SK-N-SH (cell line): ENCODE measurements at regions not wholly inside any gene's neighbourhood (a gene's known extent, or its start where the extent isn't known, plus 50 kb on each side); places are given as distances from the start of the nearest gene placed in this dataset.

ENCODE experiments used
- CTCF ChIA-PET: fragments of 300-600, 350-600 bp; formaldehyde crosslinking; extraction: SDS; loops from one replicate; lab custom pipeline; 2021; lab: Yijun Ruan, JAX
- POLR2A ChIA-PET: fragments of 350-600 bp; sonication (Branson Sonifier 250); formaldehyde crosslinking; extraction: SDS; loops from one replicate; lab custom pipeline; 2020; ENCODE audit warnings: antibody characterized with exemption, inconsistent platforms; lab: Yijun Ruan, JAX
- DNase-seq: peaks from one replicate; pipeline ENCODE4 v3.0.0; 2012
- H2AFZ ChIP-seq: fragments of 200-600 bp; sonication (generic); 2 replicates; pipeline ENCODE4 v1.8.1; 2016; ENCODE audit warnings: antibody characterized with exemption, mild to moderate bottlenecking, low read depth
- H3F3A ChIP-seq: fragments of 200-600 bp; sonication (generic); replicated peaks from 2 replicates; pipeline ENCODE3; 2016; ENCODE audit warnings: antibody characterized with exemption, mild to moderate bottlenecking; ENCODE audit not compliant: insufficient read depth
- H3K27ac ChIP-seq, 2 experiments: fragments of 200-500 bp in 1 of 2; fragments of 200-600 bp in 1 of 2; sonication (Bioruptor generic) in 1 of 2; sonication (generic), shearing (Covaris generic) in 1 of 2; 2 replicates each; pipeline versions ENCODE4 v1.5.1 to v1.6.1; 2014 to 2016; ENCODE audit warnings: low read depth in 2 of 2, inconsistent platforms in 1 of 2, low read length in 1 of 2, mild to moderate bottlenecking in 1 of 2, mixed read lengths in 1 of 2
- H3K27me3 ChIP-seq: fragments of 200-600 bp; sonication (generic), shearing (Covaris generic); 2 replicates; pipeline ENCODE4 v1.6.1; 2016; ENCODE audit warnings: mixed run types; ENCODE audit not compliant: insufficient read depth
- H3K36me3 ChIP-seq, 2 experiments: fragments of 200-500 bp in 1 of 2; fragments of 200-600 bp in 1 of 2; sonication (Bioruptor generic) in 1 of 2; sonication (generic) in 1 of 2; replicated peaks in 1 of 2; 2 replicates each; pipeline versions ENCODE3 to v1.5.1; 2014 to 2016; ENCODE audit warnings: low read length in 1 of 2, mild to moderate bottlenecking in 1 of 2; ENCODE audit not compliant: insufficient read depth in 2 of 2, control insufficient read depth in 1 of 2
- H3K4me1 ChIP-seq, 2 experiments: fragments of 200-500 bp in 1 of 2; fragments of 200-600 bp in 1 of 2; sonication (Bioruptor generic) in 1 of 2; sonication (generic), shearing (Covaris generic) in 1 of 2; 2 replicates each; pipeline versions ENCODE4 v1.5.1 to v1.6.1; 2014 to 2016; ENCODE audit warnings: low read depth in 1 of 2, low read length in 1 of 2, mixed run types in 1 of 2; ENCODE audit not compliant: insufficient read depth in 2 of 2, control insufficient read depth in 1 of 2
- H3K4me2 ChIP-seq: fragments of 200-600 bp; sonication (generic), shearing (Covaris generic); 2 replicates; pipeline ENCODE4 v1.6.1; 2017; ENCODE audit warnings: mixed run types
- H3K4me3 ChIP-seq, 2 experiments: fragments of 200-500 bp in 1 of 2; fragments of 200-600 bp in 1 of 2; sonication (Bioruptor generic) in 1 of 2; sonication (generic), shearing (Covaris generic) in 1 of 2; 2 replicates each; pipeline versions ENCODE4 v1.5.1 to v1.8.1; 2014 to 2016; ENCODE audit warnings: low read depth in 2 of 2, inconsistent platforms in 1 of 2, low read length in 1 of 2, mild to moderate bottlenecking in 1 of 2, mixed read lengths in 1 of 2, moderate library complexity in 1 of 2
- H3K79me2 ChIP-seq: fragments of 200-600 bp; sonication (generic); 2 replicates; pipeline ENCODE4 v1.8.1; 2017; ENCODE audit warnings: mild to moderate bottlenecking; ENCODE audit not compliant: insufficient read depth
- H3K9ac ChIP-seq: fragments of 200-600 bp; sonication (generic); 2 replicates; pipeline ENCODE4 v1.6.1; 2017; ENCODE audit warnings: mixed run types
- H3K9me2 ChIP-seq: fragments of 200-600 bp; sonication (generic); 2 replicates; pipeline ENCODE4 v1.6.1; 2017; ENCODE audit warnings: mixed run types
- H3K9me3 ChIP-seq: fragments of 200-600 bp; sonication (generic); 2 replicates; pipeline ENCODE4 v1.6.1; 2017; ENCODE audit warnings: mixed run types, mild to moderate bottlenecking, moderate library complexity
- H4K20me1 ChIP-seq: fragments of 200-600 bp; sonication (generic); 2 replicates; pipeline ENCODE4 v1.6.1; 2017; ENCODE audit warnings: mild to moderate bottlenecking, mixed run types; ENCODE audit not compliant: insufficient read depth
- FOSL2 ChIP-seq: IDR thresholded peaks from 2 replicates; pipeline ENCODE4 v1.4.0; 2012; ENCODE audit warnings: low read depth, mild to moderate bottlenecking, moderate library complexity, borderline replicate concordance
- FOXJ3 ChIP-seq: sonication (generic); formaldehyde crosslinking; IDR thresholded peaks from 2 replicates; pipeline ENCODE4 v1.5.1; 2020; ENCODE audit warnings: mild to moderate bottlenecking, missing genetic modification reagents
- FOXM1 ChIP-seq: IDR thresholded peaks from 2 replicates; pipeline ENCODE4 v1.4.0; 2012; ENCODE audit warnings: low read depth, mild to moderate bottlenecking
- GABPA ChIP-seq: IDR thresholded peaks from 2 replicates; pipeline ENCODE4 v1.4.0; 2012; ENCODE audit warnings: low read depth, mild to moderate bottlenecking
- GATA2 ChIP-seq: sonication (generic); formaldehyde crosslinking; IDR thresholded peaks from 2 replicates; pipeline ENCODE4 v1.5.0; 2020; ENCODE audit warnings: mild to moderate bottlenecking, missing genetic modification reagents
- JUND ChIP-seq: IDR thresholded peaks from 2 replicates; pipeline ENCODE4 v1.4.0; 2012
- MEF2A ChIP-seq: IDR thresholded peaks from 2 replicates; pipeline ENCODE4 v1.4.0; 2012; ENCODE audit warnings: low read depth, borderline replicate concordance
- NFIC ChIP-seq: IDR thresholded peaks from 2 replicates; pipeline ENCODE4 v1.4.0; 2012; ENCODE audit warnings: borderline replicate concordance
- POLR2AphosphoS5 ChIP-seq: IDR thresholded peaks from 2 replicates; pipeline ENCODE4 v1.6.1; 2012; ENCODE audit warnings: low read depth, low read length
- RFX5 ChIP-seq: IDR thresholded peaks from 2 replicates; pipeline ENCODE4 v1.6.1; 2012; ENCODE audit warnings: mild to moderate bottlenecking, improper control_type of control experiment, low read length
- SIN3A ChIP-seq: IDR thresholded peaks from 2 replicates; pipeline ENCODE4 v1.6.1; 2012; ENCODE audit warnings: low read depth, mild to moderate bottlenecking, low read length, moderate library complexity, borderline replicate concordance
- TCF12 ChIP-seq: IDR thresholded peaks from 2 replicates; pipeline ENCODE4 v1.4.0; 2012
- WGBS: methylation state at CpG from one replicate; pipeline ENCODE4 v1.1.6; 2017; ENCODE audit warnings: low lambda C conversion rate; 5-methylcytosine and 5-hydroxymethylcytosine counted together
- TF ChIP-seq, protein P1 (sequence below): IDR thresholded peaks from 2 replicates; pipeline ENCODE4; 2012
- TF ChIP-seq, protein P2 (sequence below): fragments of 150-350 bp; IDR thresholded peaks from 2 replicates; pipeline ENCODE4 v1.6.1; 2016; ENCODE audit warnings: mild to moderate bottlenecking, low read depth, low read length
- TF ChIP-seq, protein P3 (sequence below): IDR thresholded peaks from 2 replicates; pipeline ENCODE4 v1.4.0; 2012; ENCODE audit warnings: low read depth, borderline replicate concordance

DNA sequence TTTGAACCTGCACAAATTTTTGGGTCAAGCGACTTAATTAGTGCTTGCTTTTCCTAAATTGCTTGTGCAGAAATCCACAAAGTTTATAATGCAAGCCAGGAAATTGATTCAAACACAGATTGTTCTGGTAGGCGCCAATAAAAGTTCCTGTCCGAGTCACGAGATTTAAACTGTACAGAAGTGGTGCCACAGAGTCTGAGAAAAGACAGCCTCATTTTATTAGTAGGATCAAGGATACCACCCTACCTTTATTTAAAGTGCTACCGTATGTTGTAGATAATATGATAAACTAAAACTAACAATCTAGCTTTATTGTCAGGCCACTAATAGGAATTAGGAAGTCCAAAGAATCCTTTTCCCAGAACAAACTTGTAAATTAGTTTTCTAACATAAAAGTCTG is 696.7 kb downstream of the TNS3 start:
- TF ChIP-seq TCF12 (no peak; the same call in 1 of the 2 replicates), POLR2AphosphoS5 (no peak), GATA2 (CRISPR knock-in tag) (no peak), FOXM1 (no peak)
- no peak overlapping the region for H3K9ac ChIP-seq
- H3K9me3 ChIP-seq = 0 out of 2 replicates have a peak, but pooled peaks cover 4% of the 10 kb centered on the region
- H3K27ac ChIP-seq = no peak overlapping the region
- WGBS = 49% methylated on average over 5 of the region's 5 CpGs
- H3K4me2 ChIP-seq = no peak overlapping the region
- POLR2A ChIA-PET = no interaction called here
- H4K20me1 ChIP-seq = no peaks in the 10 kb centered on the region
- peaks cover 0 to 2% of the 10 kb centered on the region in 2 experiments; a peak in 1 of 4 replicates for H3K4me1 ChIP-seq
- CTCF ChIA-PET = no interaction called here
- no peaks in the 10 kb centered on the region for H3K79me2 ChIP-seq
- H3K4me3 ChIP-seq = no peak overlapping the region
- H3K27me3 ChIP-seq = no peaks in the 10 kb centered on the region
- H3F3A ChIP-seq = no peaks in the 10 kb centered on the region
- peak overlapping the region; percentile 0; the same call in 1 of the 2 replicates for H2AFZ ChIP-seq
- DNase-seq = no peak
- H3K9me2 ChIP-seq = no peaks in the 10 kb centered on the region
- no peaks in the 10 kb centered on the region for H3K36me3 ChIP-seq

DNA sequence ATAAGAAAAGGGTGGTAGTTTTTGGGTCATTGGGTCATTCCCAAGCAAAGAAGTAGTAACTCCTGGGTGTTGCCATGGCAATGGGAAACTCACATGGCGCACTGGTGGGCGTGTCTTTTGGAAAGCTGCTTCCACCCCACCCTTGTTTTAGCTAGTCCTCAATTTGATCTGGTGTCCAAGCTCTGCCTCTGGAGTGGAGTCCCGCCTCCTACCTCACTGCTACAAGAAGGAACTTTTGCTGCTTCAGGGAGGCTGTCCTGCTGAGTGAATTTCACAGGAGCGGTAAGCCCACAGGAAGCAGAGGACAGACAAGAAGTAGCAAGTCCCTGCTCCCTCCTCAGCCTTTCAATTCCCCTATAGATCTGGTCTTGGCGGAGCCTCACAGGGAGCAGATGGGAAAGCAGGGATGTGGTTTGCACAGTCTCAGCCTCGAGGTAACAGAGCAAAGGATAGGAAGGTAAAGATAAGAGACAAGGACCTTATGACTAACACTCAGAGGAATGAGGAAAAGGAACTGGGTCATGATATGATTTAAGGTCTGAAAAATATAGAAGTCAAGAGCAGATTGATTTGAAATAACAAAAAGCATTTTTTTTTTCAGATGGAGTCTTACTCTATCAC is 700.3 kb downstream of the TNS3 start:
- ChIA-PET CTCF (interaction anchor here (1.0 to 1.3 kb wide), 2 partner anchors 11 to 38 kb away, joined by 3 to 4 read pairs; no protein-coding TSS in a partner anchor), POLR2A (no interaction called here)
- no peak for DNase-seq
- peaks cover 0 to 2% of the 10 kb centered on the region in 2 experiments; a peak in 1 of 4 replicates for H3K4me1 ChIP-seq
- H3F3A ChIP-seq = no peaks in the 10 kb centered on the region
- H4K20me1 ChIP-seq = no peaks in the 10 kb centered on the region
- 77% methylated on average over 6 of the region's 6 CpGs for WGBS
- H3K27ac ChIP-seq = no peak overlapping the region
- no peak overlapping the region for H3K9ac ChIP-seq
- H3K9me2 ChIP-seq = no peaks in the 10 kb centered on the region
- no peaks in the 10 kb centered on the region for H3K9me3 ChIP-seq
- H2AFZ ChIP-seq = peak overlapping the region; percentile 63; the same call in 1 of the 2 replicates
- H3K36me3 ChIP-seq = no peaks in the 10 kb centered on the region
- no peak for TF ChIP-seq MEF2A
- TF ChIP-seq, protein P1, sequence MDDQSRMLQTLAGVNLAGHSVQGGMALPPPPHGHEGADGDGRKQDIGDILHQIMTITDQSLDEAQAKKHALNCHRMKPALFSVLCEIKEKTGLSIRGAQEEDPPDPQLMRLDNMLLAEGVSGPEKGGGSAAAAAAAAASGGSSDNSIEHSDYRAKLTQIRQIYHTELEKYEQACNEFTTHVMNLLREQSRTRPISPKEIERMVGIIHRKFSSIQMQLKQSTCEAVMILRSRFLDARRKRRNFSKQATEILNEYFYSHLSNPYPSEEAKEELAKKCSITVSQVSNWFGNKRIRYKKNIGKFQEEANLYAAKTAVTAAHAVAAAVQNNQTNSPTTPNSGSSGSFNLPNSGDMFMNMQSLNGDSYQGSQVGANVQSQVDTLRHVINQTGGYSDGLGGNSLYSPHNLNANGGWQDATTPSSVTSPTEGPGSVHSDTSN = no peak
- H3K27me3 ChIP-seq = no peaks in the 10 kb centered on the region
- no peak overlapping the region for H3K4me3 ChIP-seq
- no peak overlapping the region for H3K4me2 ChIP-seq
- H3K79me2 ChIP-seq = no peaks in the 10 kb centered on the region

DNA sequence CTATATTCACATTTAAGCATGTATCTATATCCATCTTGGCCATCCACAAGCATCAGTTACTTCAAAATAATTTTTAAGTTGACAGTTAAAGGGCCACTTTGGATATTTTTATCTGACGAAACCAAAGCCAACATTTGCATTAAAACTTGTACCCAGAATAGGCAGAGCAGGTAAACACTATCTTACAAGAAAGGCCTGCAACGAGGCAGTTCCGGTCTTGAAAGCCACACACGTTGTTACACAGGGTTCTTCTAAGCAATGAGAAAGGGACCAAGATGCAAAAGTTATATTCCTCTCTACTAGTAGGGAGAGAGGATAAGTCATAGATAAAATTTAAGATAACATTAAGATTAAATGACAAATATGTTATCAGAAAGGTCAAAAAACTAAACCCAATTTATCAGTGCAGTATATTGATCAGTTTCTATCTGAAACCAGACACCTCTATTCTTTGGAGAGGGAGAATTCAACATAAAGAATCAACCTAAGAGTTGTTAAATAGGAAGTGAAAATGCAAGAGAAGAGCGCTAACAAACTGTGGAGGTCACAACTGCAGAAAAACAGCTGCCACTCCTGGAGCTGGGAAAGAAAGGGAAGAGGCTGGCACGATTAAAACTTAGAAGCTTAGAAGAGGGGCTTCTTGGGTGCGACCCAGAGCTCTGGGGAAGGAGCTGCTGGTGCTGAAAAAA is 701.3 kb downstream of the TNS3 start:
- TF ChIP-seq FOXJ3 (CRISPR knock-in tag) (no peak), POLR2AphosphoS5 (no peak), NFIC (no peak), FOXM1 (no peak), TCF12 (no peak), GABPA (no peak), MEF2A (no peak), FOSL2 (no peak), RFX5 (no peak), JUND (no peak), SIN3A (no peak)
- TF ChIP-seq, protein P2, sequence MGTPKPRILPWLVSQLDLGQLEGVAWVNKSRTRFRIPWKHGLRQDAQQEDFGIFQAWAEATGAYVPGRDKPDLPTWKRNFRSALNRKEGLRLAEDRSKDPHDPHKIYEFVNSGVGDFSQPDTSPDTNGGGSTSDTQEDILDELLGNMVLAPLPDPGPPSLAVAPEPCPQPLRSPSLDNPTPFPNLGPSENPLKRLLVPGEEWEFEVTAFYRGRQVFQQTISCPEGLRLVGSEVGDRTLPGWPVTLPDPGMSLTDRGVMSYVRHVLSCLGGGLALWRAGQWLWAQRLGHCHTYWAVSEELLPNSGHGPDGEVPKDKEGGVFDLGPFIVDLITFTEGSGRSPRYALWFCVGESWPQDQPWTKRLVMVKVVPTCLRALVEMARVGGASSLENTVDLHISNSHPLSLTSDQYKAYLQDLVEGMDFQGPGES = no peak
- TF ChIP-seq, protein P3, sequence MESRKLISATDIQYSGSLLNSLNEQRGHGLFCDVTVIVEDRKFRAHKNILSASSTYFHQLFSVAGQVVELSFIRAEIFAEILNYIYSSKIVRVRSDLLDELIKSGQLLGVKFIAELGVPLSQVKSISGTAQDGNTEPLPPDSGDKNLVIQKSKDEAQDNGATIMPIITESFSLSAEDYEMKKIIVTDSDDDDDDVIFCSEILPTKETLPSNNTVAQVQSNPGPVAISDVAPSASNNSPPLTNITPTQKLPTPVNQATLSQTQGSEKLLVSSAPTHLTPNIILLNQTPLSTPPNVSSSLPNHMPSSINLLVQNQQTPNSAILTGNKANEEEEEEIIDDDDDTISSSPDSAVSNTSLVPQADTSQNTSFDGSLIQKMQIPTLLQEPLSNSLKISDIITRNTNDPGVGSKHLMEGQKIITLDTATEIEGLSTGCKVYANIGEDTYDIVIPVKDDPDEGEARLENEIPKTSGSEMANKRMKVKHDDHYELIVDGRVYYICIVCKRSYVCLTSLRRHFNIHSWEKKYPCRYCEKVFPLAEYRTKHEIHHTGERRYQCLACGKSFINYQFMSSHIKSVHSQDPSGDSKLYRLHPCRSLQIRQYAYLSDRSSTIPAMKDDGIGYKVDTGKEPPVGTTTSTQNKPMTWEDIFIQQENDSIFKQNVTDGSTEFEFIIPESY = no peak
- H3K9ac ChIP-seq = no peak overlapping the region
- no peaks in the 10 kb centered on the region for H3F3A ChIP-seq
- H3K4me1 ChIP-seq = peaks cover 0 to 2% of the 10 kb centered on the region in 2 experiments; a peak in 1 of 4 replicates
- no peaks in the 10 kb centered on the region for H3K27me3 ChIP-seq
- no peak for DNase-seq
- CTCF ChIA-PET = interaction anchor here (1.0 to 1.3 kb wide), 2 partner anchors 12 to 39 kb away, joined by 3 to 4 read pairs; no protein-coding TSS in a partner anchor
- no peaks in the 10 kb centered on the region for H4K20me1 ChIP-seq
- no peak overlapping the region for H3K4me2 ChIP-seq
- no peak overlapping the region for H2AFZ ChIP-seq
- POLR2A ChIA-PET = no interaction called here
- no peaks in the 10 kb centered on the region for H3K9me2 ChIP-seq
- H3K36me3 ChIP-seq = no peaks in the 10 kb centered on the region
- H3K79me2 ChIP-seq = no peaks in the 10 kb centered on the region
- no peaks in the 10 kb centered on the region for H3K9me3 ChIP-seq
- 74% methylated on average over 7 of the region's 7 CpGs for WGBS
- H3K27ac ChIP-seq = no peak overlapping the region
- H3K4me3 ChIP-seq = no peak overlapping the region
